OCI-M2 (cell line): ENCODE measurements at regions not wholly inside any gene's neighbourhood (a gene's known extent, or its start where the extent isn't known, plus 50 kb on each side); places are given as distances from the start of the nearest gene placed in this dataset.
"Not testable (repeated sequence)": the region's sequence is repeated elsewhere in the genome, so short reads cannot be mapped to it uniquely, and the experiment has no call there.

Experiments used
- DNase-seq: peaks from one replicate; lab custom pipeline; 2025; ENCODE audit not compliant: unreplicated experiment; lab: John Stamatoyannopoulos, UW

DNA sequence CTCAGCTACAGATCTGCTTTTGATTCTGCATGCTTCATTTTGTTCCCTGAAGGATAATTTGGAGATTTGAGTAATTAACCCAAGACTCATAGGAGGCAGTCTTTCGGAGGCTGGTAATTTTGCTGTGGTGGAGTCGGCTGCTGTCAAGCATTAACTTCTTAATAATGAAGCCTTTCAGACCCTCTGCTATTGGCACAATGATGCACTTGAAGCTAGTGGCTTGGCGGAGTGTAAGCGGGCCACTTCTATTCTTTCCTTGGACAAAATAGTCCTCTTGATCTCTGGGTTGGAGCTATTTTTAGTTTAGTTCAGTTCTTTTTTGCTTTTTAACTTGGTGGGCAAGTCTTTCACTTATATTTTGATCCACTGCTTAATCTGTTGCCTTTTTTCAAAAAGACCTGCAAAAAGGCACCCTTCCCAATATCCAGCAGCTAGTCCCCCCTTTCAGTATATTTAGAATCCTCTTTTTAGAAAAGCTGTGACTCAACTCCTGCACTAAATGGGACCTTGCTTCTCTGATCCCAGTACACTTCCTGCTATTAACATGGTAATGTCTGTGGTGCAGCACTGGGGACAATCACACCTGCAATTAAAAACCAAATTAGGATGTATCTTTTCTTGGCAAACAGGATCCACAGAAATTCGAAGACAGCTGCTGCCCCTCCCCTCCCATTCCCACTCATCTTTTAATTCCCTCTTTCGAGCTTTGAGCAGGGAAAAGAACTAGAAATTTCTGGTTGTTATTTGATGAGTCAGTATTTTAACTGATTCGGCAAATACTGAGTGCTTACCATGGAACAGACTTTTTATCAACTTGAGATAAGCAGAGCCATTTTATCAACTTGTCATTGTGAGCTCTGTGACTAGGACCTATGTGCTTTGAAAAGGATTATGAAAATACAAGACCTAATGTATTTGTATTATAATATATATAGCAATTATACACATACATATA, 169.4 kb upstream of the ANKRD55 start:
- no peak for DNase-seq

DNA sequence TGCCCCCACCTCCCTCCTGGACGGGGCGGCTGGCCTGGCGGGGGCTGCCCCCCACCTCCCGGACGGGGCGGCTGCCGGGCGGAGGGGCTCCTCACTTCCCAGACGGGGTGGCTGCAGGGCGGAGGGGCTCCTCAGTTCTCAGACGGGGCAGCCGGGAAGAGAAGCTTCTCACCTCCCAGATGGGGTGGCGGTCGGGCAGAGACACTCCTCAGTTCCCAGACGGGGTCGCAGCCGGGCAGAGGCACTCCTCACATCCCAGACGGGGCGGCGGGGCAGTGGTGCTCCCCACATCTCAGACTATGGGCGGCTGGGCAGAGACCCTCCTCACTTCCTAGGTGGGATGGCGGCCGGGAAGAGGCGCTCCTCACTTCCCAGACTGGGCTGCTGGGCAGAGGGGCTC, 164.7 kb upstream of the ANKRD55 start:
- DNase-seq, result not testable (repeated sequence)

DNA sequence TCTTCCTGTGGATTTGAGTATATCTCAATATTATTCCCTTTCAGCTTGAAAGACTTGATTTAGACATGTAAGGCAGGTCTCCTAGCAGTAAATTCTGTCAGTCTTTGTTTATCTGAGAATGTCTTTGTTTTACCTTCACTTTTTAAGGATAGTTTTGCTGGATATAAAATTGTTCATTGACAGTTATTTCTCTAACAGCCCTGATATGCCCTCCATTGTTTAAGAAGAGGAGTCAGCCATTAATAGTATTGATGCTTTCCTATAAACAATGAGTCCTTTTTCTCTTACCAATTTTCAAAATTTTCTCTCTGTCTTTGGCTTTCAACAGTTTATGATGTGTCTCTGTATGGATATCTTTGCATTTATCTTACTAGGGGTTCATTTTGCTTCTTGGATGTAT, 163.5 kb upstream of the ANKRD55 start:
- DNase-seq, result no peak

DNA sequence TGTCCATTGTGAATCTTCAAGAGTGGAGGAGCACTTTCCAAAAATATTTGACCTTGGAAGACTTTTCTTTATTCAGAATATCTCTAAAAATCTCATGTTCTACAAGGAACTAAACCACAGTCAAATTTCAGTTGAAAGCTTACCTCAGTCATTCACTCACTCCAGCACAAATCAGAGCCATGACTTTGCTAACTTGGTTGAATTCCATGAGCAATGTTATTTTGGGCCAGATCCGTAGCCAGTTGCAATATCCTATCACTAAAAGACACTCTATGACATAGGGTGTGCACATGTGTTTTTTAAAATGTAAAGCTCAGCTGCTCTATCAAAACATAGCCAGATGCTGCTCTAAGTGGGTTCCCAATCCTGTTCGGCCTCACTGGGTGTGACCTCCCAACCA, 156.1 kb upstream of the ANKRD55 start:
- DNase-seq, result no peak

DNA sequence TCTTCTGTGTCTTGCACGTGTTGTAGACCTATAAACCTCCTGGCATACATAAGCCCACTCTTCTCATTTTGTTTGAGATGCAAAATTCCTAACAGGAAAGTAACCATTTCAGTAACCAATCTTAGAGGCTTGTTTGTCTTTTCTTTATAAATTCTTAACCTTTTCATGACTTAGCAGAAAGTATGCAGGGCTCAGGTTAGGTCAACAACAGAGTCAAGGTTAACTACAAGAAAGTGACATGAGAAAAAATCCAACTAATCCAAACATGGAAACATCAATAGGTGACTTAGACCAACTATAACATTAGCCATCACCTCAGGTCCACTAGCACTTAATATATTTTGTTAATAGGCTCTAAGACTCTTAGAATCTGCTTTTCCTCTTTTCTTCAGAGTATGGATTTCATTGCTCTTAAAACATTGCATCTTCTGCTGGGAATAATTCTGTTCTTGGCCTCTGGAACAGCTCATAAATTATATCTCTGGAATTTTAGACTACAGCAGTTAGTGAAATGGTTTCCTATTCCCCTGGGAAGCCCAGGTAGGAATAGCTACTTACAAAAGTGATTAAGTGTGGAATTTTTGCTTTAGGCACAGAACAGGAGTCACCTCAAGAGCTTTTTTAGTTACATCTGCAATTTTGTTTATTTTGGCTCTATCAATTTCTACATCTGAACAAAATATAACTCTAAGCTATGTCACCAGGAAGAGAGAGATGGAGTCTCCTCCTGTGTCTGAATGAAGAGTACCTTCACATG, 155.3 kb upstream of the ANKRD55 start:
- DNase-seq, result no peak

DNA sequence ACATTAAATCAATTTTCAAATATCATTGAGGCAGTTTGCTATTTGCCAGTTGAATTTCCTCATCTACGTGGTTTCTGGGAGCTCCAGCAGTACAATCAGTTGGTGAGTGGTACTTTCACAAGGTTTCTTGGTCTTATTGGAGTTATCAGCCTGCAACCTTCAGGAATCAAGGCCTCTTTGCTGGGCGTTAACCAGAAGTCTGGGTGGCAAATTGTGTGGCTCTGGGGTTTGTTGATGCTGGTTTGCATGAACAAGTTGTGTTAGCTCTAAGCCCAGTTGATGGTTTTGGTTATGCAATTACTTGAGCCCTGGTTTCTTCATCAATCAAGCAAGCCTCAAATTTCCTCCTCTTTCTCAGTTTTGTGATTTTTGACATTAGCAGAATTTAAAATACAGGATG, 152.9 kb upstream of the ANKRD55 start:
- DNase-seq, result no peak

DNA sequence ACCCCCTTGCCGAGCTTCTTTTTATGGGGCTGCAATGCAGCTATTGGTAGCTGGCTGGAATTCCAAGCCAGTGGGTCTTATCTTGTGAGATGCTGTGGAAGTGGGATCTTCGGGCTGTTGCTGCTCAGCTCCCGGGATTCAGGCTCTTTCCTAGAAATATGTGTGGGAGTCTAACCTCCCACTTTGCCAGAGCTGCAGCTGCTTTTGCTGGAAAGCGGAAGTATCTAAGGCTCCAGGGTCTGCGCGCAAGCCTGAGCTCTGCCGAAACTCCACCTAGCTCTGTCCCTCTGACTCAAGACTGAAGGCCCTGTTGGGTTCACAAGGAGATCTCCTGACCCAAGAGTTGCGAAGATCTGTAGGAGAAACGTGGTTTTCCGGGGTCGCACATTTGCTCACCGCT, 151.1 kb upstream of the ANKRD55 start:
- no peak for DNase-seq

DNA sequence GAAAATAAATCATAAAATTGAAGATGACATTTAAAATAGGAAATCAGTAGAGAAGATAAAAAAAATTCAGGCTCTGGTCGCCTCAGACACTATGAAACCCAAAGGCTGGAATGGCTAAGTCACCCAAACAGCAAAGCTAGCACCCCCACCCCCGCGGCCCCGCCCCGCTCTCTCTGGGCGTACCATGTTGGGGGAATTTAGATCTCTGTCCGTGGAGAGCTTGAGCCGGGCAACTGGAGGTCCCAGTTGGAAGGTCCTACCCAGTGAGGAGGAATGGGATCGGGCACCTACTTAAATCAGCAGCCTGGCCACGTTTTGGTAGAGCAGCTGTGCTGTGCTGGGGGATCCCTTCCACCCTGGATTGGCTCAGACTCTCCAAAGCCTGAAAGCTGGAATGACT, 150.6 kb upstream of the ANKRD55 start:
- no peak for DNase-seq

DNA sequence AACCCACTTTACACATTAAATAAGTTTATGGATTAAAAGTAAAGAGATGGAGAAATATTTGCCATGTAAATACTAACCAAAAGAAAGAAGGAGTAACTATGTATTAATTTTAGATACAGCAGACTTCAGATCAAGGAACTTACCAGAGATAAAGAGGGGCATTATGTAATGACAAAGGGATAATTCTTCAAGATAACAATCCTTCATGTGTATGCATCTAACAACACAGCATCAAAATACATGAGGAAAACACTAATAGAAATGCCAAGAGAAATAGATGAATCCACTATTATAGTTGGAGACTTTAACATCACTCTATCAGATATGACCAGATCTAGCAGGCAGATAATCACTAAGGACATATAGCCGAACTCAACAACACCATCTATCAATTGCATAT, 149.8 kb upstream of the ANKRD55 start:
- no peak for DNase-seq

DNA sequence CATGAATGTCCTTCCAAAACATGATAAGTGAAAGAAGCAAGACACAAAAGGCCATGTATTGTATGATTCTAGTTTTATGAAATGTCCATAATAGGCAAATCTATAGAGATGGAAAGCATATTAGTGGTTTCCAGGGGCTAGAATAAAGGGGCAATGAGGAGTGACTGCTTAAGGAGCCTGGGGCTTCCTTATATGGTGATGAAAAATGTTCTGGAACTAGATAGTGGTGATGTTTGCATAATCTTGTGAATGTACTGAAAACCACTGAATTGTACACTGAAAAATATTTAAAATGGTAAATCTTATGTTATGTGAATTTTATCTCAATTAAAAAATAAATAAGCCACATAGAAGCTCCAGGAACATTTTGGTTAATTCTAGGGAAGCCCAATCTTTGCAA, 144.4 kb upstream of the ANKRD55 start:
- no peak for DNase-seq

DNA sequence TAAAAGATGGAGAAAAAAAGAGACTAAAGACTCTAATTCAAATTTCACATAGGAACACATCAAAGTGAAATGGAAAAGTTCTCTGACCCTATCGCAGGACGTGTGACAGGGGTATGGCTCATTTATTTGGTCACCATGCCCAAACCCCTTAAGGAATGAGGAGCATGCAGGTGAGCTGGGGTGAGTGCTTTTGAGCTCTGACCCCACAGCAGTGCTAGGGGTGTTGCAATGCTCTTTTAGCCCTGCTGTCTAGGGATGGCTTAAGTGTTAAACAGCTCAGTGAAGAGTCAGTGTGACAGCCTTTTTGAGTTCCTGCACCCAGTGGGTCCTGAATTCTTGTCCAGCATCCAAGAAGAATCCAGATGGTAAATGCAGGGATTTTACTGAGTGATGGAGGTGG, 143.0 kb upstream of the ANKRD55 start:
- DNase-seq, result no peak

DNA sequence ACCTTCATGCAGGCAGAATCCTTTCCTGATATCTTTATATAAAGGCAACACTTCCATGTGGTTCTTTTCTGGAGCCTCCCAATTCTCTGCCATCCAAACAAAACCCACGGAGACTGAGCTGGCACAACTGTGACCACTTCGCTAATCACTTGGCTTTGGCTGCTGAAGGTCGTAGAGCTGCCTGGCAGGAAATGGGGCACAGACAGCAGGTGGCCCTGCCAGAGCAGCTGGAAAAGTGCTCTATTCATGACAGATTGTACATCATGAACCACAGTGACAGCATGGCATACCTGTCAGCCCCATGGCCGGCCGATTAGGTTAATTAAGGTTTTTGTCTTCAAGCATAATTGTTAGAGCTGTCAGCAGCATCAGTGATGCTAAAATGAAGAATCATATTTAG, 141.9 kb upstream of the ANKRD55 start:
- no peak for DNase-seq

DNA sequence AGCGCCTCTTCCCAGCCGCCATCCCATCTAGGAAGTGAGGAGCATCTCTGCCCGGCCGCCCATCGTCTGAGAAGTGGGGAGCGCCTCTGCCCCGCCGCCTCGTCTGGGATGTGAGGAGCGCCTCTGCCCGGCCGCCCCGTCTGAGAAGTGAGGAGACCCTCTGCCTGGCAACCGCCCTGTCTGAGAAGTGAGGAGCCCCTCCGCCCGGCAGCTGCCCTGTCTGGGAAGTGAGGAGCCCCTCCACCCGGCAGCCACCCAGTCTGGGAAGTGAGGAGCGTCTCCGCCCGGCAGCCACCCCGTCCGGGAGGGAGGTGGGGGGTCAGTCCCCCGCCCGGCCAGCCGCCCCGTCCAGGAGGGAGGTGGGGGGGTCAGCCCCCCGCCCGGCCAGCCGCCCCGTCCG, 139.4 kb upstream of the ANKRD55 start:
- DNase-seq, result not testable (repeated sequence)

DNA sequence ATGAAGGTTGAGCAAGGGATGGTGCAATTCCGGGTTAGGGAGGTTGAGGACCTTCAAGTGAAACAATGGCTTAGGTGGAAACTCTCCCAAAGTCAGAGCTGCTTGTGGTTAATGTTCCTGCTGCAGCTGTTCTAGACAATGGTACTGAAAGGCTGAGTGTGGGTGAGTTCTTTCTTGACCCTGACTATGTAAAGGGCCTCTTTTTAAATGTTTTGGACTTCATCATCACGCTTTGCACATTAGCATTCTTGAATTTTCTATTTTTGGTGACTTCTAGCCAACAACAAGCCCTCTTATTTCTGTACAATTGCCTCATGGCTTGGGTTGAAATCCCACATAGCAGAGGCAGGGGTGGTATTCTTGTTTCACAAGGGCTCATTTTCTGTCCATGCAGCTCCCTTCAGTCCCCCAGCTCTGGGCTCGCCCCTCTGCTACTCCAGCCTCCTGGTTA, 136.3 kb upstream of the ANKRD55 start:
- DNase-seq, result no peak

DNA sequence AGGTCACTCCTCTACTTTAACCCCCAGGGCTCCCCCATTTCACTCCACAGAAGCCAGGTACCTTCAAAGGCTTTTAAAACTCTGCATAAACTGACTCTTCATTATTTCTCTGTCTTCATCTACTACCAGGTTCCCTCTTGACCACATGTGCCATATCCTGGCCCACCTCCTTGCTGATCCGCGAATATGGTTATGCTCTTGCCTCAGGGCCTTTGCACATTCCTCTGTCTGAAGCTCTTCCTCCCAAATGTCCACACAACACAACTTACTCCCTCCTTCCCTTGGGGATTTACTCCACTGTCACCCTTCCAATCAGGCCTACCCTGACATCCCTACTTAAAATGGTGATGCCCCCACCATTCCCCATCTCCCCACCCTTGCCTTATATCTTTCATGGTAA, 134.6 kb upstream of the ANKRD55 start:
- no peak for DNase-seq

DNA sequence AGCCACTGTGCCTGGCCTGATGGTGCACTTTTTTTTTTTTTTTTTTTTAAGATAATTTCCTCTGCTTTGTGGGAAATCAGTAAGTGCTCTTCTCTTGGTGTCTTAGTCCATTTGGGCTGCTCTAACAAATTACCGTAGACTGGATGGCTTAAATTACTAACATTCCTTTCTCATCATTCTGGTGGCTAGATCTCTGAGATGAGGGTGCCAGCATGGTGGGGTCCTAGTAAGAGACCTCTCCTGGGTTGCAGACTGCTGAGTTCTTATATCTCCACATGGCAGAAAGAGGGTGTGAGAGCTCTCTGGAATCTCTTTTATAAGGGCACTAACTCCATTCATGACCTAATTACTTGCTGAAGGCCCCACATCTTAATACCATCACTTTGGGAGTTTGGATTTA, 133.9 kb upstream of the ANKRD55 start:
- DNase-seq, result no peak

DNA sequence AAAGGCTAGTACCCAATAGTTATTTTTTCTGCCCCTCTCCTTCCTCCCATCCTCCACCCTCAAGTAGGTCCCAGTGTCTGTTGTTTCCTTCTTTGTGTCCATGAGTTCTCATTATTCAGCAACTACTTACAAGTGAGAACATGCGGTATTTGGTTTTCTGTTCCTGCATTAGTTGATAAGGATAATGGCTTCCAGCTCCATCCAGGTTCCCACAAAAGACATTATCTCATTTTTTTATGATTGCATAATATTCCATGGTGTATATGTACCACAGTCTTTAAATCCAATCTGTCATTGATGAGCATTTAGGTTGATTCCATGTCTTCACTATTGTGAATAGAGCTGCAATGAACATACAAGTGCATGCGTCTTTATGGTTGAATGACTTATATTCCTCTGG, 128.3 kb upstream of the ANKRD55 start:
- DNase-seq, result no peak

DNA sequence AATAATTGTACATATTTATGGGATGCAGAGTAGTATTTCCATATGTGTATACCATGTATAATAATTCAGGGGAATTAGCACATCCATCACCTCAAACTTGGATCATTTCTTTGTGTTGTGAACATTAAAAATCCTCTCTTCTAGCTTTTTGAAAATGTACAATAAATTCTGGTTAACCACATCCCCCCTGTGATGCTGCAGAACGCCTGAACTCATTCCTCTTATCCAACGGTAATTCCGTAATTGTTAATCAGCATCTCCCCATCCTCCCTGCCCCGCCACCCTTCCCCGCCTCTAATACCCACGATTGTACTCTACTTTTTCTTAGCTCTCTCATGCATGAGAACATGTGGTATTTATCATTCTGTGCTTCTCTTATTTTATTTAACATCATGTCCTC, 127.7 kb upstream of the ANKRD55 start:
- DNase-seq, result no peak

DNA sequence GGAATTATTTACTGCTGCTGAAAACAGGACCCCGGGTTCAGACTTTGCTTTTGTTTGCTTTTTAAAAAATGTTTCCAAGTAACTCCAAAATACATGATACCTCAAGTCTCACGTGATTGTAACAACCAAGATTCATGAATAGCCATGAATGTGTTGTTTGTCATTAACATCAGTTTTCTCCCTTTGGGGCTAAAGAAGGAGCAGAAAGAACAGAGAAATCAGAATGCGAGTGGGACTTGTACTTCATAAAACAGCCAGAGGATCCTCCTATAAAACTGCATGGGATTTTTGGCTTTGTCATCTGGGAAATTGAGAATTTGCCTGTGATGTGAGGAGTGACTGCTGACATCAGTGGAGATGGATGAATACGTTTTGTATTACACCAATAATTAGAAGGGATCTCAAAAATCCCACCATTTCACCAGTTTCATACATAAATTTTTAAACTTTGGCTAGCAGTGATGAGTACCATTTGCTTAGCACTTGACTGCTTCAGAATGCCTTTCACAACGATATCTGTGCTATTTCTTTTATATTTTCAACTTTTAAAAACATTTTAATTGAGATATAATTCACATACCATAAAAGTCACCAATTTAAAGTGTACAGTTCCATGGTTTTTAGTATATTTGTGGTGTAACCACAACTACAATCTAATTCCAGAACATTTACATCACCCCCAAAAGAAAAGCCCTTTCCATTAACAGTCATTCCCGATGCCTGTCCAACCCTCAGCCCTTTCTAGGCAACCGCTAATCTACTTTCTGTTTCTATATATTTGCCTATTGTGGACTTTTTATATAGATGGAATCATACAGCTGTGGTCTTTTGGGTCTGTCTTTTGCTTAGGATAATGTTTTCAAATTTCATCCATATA, 126.9 kb upstream of the ANKRD55 start:
- DNase-seq, result no peak

DNA sequence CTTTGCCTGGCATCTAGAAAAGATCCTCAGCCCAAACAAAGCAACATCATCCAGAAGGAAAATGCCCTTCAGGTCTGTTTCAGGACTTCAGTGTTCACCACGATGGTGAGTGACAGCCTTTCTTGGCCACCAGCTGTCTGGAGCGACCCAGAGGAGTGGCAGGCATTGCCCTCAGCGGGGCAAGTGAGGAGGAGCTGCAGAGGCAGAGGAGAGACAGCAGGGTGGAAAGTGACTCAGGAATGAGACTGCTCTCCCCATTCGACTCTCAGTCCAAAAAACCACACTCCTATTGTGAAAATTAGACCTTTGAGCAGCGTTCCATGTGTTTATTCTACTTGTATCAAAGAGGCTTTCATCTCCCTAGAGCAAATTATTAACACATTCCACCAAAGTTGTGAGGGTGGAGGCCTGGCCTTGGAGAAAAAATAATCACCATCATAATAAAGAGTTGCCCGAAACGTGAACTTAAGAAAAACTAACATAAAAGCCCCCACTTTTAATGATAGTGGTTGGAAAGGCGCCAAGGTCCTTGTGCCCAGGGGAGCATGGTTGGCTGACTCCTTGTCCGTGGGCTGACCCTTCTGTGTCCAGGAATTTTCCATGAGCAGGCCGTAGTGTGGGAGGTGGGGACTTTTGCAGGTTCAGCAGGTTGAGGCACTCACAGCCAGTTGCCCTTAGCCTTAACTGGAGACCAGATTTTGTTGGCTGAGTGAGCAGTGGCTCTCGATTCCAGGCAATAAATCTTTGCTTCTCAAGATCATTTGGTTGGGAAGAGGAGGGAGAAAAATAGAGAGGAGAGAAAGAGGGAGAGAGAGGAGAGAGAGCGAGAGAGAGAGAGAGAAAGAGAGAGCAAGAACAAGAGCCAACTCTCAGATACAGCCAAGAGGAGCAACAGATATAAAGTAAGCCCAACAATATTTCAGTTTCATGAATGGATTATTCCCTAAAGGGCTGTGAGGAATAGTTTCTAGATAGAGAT, 125.9 kb upstream of the ANKRD55 start:
- DNase-seq, result no peak
